HS-27A (cell line): ENCODE measurements at regions not wholly inside any gene's neighbourhood (a gene's known extent, or its start where the extent isn't known, plus 50 kb on each side); places are given as distances from the start of the nearest gene placed in this dataset.

Experiments
- DNase-seq: peaks from one replicate; pipeline ENCODE4 v3.0.0-alpha.2; 2012; ENCODE audit warnings: low read depth, missing footprints

GRCh38 chr6:98463038-98464000 lies 371.1 kb upstream of the POU3F2 start:
- DNase-seq: no peak

DNA sequence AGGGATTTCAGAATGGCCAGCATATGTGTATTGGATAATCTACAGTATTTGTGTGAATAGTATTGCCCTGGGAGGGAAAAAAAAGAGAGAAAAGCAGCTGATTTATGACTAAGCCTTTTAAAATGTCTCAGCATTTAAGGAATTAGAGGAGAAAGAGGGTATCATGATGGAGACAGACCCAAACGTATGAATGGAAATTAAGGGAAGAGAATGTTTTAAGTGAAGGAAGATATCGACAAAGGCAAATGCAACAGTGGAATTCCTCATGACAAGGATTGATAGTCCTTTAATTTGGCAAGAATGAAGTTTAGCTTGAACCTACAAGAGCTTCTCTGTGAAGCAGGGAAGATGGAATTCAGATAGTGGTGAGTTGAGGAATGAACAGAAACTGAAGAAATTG lies 367.3 kb upstream of the POU3F2 start:
- DNase-seq: no peak

DNA sequence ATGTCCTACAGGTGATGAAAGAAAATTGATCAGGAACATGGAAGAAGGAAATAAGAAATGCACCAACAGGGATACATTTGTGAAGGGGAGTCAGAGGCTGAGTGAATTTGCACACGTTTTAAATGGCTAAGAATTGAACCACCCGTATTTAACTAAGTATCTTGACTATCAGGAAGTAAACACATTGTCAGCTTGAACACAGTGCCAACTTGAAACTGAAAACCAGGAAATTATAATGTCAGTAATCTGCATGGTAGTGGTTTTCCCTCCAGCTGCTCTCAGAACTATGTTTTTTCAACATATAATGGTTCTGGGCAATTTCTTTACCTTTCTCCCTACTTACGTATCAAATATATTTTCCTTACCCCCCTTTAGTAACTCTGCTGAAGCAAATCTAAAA lies 366.5 kb upstream of the POU3F2 start:
- DNase-seq: no peak

GRCh38 chr6:98469141-98469540 lies 365.2 kb upstream of the POU3F2 start:
- no peak for DNase-seq

DNA sequence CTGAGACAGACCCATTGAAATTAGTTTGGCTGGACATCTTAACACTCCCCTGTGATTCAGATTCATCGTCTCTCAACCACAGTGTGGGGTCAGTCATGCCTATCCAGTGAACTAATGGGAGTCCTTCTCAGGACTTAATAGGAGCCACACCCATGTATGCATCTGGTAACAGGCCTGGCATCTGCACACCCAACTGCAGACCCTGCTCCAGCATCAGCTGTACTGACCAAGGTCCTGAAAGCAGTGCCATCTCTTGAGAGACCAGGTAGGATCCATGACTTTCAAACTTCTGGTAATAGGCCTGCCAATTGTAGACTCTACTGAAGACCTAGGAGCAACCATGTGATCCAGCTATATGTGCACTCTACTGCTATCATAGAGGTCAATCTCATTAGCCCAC lies 363.6 kb upstream of the POU3F2 start:
- no peak for DNase-seq

DNA sequence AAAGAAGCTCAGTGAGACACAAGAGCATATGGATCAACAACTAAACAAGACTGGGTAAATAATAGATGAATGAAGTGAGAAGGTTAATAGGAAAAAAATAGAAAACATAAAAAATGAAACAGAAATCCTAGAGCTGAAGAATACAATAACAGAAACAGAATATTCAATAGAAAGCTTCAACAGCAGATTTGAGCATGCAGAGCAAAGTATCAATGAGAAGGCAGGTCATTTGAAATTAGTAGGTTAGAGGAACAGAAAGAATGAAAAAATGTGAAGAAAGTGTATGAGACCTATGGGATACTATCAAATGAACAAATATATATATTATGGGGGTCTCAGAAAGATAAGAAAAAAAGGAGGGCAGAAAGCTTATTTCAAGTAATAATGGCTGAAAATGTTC lies 362.9 kb upstream of the POU3F2 start:
- DNase-seq: no peak

DNA sequence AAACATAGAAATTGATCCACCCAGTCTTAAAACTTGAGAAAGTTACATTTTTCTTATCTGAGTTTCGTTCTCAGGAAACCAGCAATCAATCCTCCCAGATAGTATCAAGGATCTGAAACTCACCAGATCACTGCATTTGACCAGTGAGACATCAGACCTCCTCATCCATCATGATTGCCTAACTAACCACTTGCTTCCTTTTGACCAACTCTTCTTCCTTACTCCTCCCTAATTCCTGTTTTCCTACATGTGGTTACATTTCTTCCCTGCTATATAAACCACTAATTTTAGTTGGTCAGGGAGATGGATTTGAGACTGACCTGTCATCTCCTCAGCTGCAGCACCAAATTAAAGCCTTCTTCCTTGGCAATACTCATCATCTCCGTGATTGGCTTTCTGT lies 357.1 kb upstream of the POU3F2 start:
- DNase-seq: no peak

GRCh38 chr6:98484696-98485095 lies 349.7 kb upstream of the POU3F2 start:
- DNase-seq: no peak

DNA sequence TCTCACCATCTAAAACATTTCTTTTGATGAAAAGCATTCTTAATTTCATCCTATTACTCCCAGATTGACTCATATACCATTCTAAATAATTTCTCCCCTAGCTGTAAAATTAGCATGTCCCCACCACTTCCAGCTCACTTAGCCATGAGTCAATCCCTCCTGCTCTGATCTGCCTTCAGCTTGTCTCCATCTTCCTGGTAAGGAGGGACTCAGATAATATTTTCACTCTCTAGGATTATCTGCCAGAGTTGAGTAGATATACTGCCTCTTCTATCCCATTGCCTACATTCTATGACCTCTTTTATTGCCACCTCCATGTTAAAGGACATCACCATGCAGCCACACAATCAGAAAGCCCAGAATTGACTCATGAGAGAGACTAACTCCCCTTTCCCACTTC lies 348.8 kb upstream of the POU3F2 start:
- DNase-seq: no peak

DNA sequence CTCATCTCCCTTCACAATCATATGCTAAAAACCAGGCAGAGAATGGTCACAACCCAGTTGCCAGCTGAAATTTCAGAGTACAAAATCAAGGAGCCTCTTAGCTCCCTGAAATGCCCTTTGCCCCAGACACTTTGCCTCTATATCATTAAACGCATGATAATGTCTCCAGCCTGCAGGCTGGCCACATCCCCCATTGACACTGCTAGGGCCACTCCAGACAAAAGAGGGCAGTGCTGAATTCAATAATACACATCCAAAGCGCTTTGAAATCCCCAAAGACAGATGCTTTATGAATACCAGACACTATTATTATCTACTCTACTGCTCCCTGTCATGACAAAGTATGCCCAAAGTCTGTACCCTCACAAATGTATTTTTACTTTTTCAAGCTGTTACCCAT lies 348.3 kb upstream of the POU3F2 start:
- no peak for DNase-seq

DNA sequence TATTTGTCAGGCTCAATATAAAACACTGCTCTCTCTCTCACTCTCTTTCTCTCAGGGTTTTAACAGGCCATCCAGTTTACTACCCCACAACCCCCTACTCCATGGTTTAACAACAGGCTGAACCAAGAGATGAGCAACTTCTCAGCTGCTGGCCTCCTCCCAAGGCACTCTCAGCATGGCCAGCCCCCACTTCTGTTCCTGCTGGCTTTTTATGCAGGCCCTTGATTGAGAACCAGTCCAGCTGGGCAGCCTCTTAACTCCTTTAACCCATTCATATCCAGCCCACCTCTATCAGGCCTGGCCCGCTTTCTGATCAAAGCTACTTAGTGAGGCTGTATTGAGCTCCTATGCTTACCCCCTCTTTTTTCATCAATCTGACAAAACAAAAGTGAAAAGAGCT lies 346.8 kb upstream of the POU3F2 start:
- no peak for DNase-seq

GRCh38 chr6:98498144-98498775 lies 336.1 kb upstream of the POU3F2 start:
- DNase-seq: no peak

DNA sequence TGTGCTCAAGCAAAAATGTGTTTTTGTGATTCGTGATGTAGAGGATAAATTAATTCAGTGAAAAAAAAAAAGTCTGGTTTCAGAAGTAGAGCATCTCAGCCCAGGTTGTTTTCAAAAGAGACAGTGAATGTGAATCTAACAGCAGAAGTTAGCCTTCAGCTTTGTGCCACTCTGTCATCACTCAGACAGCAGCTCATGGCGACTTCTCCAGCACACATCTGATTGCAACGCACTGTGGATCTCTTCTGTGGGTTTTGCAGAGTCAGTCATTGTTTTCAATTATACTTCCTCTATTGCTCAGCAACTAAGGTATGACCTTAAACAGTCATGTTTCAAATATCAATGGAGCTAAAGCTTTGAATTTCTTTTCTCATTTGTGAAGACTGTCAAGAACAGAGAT lies 335.5 kb upstream of the POU3F2 start:
- DNase-seq: no peak

- DNase-seq: no peak
These were observed 320.2 kb upstream of the POU3F2 start for GRCh38 chr6:98514073-98514720.

- DNase-seq: no peak
These were observed 319.6 kb upstream of the POU3F2 start for GRCh38 chr6:98514796-98515195.

- DNase-seq: no peak
These were observed 318.2 kb upstream of the POU3F2 start for GRCh38 chr6:98516206-98516605.

DNA sequence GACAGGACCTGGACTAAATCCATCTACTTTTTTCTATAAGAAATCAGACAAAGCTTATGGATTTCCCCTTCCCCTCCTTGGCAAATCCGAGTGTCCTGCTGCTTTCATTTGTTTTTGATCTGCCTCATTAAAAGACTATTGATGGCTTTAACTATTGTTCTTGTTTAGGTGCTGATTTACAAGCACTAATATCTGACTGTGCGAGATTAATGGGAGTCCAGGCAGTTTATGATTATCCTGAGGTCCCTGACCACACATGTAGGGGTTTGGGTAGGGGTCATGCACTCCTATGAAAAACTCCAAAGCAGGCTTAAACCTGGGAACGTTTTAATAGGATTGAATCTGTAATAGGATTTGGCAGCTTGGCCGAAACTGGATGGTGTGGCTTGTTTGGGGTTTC lies 317.5 kb upstream of the POU3F2 start:
- no peak for DNase-seq

DNA sequence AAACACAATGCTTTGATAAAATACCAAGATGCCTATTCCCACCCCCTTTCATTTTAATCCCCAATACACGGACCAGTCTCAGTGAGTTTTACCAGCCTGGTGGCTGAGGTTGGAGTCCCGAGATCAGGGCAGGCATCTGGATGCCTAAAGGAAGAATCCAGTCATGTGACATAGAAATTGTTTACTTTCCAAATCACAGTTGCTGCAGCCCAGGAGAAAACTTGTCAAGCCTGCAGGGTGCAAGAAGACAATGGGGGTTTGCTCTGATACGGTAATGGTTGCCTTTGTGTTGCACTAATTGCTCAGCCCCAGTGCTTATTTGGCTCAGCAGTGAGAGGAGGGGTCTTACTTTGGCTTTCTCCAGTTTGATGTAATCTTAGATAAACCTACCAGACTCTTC lies 308.5 kb upstream of the POU3F2 start:
- DNase-seq: no peak

- DNase-seq: no peak
These were observed 307.9 kb upstream of the POU3F2 start for GRCh38 chr6:98526465-98526864.

GRCh38 chr6:98529364-98529763 lies 305.0 kb upstream of the POU3F2 start:
- no peak for DNase-seq

GRCh38 chr6:98530732-98531131 lies 303.6 kb upstream of the POU3F2 start:
- DNase-seq: no peak

DNA sequence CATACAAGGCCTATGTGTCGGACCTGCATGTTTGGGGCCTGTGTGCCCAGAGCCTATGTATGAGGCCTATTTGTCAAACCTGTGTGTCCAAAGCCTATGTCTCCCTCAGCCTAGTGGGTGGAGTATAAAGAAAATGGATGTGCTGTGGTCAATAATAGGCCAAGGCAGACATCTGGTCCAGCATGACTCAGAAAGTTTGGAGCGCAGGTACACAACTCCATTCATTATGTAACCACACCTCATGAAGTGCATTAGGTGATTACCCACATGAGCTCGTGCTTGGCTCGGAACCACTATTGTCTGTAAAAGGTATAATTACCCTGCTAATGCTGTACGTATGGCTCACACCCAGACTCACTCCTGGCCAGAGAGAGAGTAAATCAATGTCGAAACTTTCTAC lies 302.4 kb upstream of the POU3F2 start:
- no peak for DNase-seq

- no peak for DNase-seq
These were observed 294.6 kb upstream of the POU3F2 start for GRCh38 chr6:98539741-98540140.
